HCT116 (cell line): ENCODE measurements at regions not wholly inside any gene's neighbourhood (a gene's known extent, or its start where the extent isn't known, plus 50 kb on each side); places are given as distances from the start of the nearest gene placed in this dataset.

Experiments
- ATAC-seq: fragments of 200-7000 bp; cut with Tn5 transposase; 2 replicates; pipeline ENCODE4 v1.9.1; 2020; ENCODE audit warnings: mild to moderate bottlenecking, moderate library complexity
- BruUV-seq: library from RNA; stranded (reverse); fragments of 400-500 nt; replicated peaks from 2 replicates; lab custom pipeline; 2021; lab: Mats Ljungman, UMichigan
- CTCF ChIA-PET: fragments of 300-600 bp; sonication (Branson Sonifier 250); formaldehyde crosslinking; loops from one replicate; lab custom pipeline; 2021; ENCODE audit warnings: antibody characterized with exemption; lab: Charles Lee
- POLR2A ChIA-PET: fragments of 300-600, 350-600 bp; sonication (Branson Sonifier 250); formaldehyde crosslinking; loops from one replicate; lab custom pipeline; 2021; ENCODE audit warnings: antibody characterized with exemption; lab: Charles Lee
- RAD21 ChIA-PET, 2 experiments: fragments of 300-600 bp; sonication (Branson Sonifier 250); formaldehyde crosslinking; loops; one replicate each; lab custom pipeline; 2023; ENCODE audit warnings: low total read pairs in 2 of 2; ENCODE audit not compliant: uncharacterized antibody in 2 of 2, unreplicated experiment in 2 of 2, low non-redundant PET in 1 of 2; lab: Charles Lee
- DNase-seq: peaks from one replicate; pipeline ENCODE4 v3.0.0-alpha.2; 2010; ENCODE audit warnings: low read depth, low spot score
- H2AFZ ChIP-seq: fragments of 200-600 bp; shearing (Covaris generic), sonication (generic); 2 replicates; pipeline ENCODE4 v1.6.1; 2017; ENCODE audit warnings: low read depth, mixed run types, mixed read lengths, antibody characterized with exemption, low read length; ENCODE audit not compliant: poor library complexity, severe bottlenecking
- H3K27ac ChIP-seq: 2 replicates; pipeline ENCODE4 v1.5.1; 2012; ENCODE audit warnings: low read depth, low read length
- H3K27me3 ChIP-seq: fragments of 200-600 bp; sonication (generic); 2 replicates; pipeline ENCODE4 v1.6.1; 2016; ENCODE audit warnings: mixed run types, low read length, mixed read lengths; ENCODE audit not compliant: insufficient read depth
- H3K36me3 ChIP-seq, 2 experiments: fragments of 200-500 bp in 1 of 2; fragments of 200-600 bp in 1 of 2; sonication (Bioruptor generic) in 1 of 2; sonication (generic) in 1 of 2; 2 replicates each; pipeline versions ENCODE4 v1.5.1 to v1.6.1; 2014 to 2016; ENCODE audit warnings: low read length in 2 of 2, inconsistent platforms in 1 of 2, mixed read lengths in 1 of 2, mixed run types in 1 of 2; ENCODE audit not compliant: insufficient read depth in 2 of 2, control insufficient read depth in 1 of 2
- H3K4me1 ChIP-seq, 2 experiments: fragments of 200-600 bp in 1 of 2; sonication (generic) in 1 of 2; 2 replicates each; pipeline versions ENCODE4 v1.5.1 to v1.6.1; 2012 to 2017; ENCODE audit warnings: low read length in 2 of 2, inconsistent platforms in 1 of 2, mild to moderate bottlenecking in 1 of 2, mixed read lengths in 1 of 2, mixed run types in 1 of 2, moderate library complexity in 1 of 2; ENCODE audit not compliant: insufficient read depth in 2 of 2, control insufficient read depth in 1 of 2
- H3K4me2 ChIP-seq: fragments of 200-600 bp; sonication (generic); 2 replicates; pipeline ENCODE4 v1.6.1; 2017; ENCODE audit warnings: mixed run types, low read length, mixed read lengths
- H3K4me3 ChIP-seq, 2 experiments: fragments of 200-600 bp in 1 of 2; sonication (generic) in 1 of 2; replicated peaks in 1 of 2; 2 replicates each; pipeline ENCODE4 v1.5.1; 2011 to 2016; ENCODE audit warnings: low read length in 2 of 2, control low read depth in 1 of 2, low read depth in 1 of 2, mild to moderate bottlenecking in 1 of 2, mixed read lengths in 1 of 2, mixed run types in 1 of 2
- H3K79me2 ChIP-seq: fragments of 200-600 bp; sonication (generic); 2 replicates; pipeline ENCODE4 v1.6.1; 2017; ENCODE audit warnings: mild to moderate bottlenecking, mixed run types, low read length, moderate library complexity, mixed read lengths; ENCODE audit not compliant: insufficient read depth
- H3K9ac ChIP-seq: fragments of 200-600 bp; sonication (generic); 2 replicates; pipeline ENCODE4 v1.6.1; 2016; ENCODE audit warnings: low read length, mixed read lengths
- H3K9me2 ChIP-seq: fragments of 200-600 bp; sonication (generic), shearing (Covaris generic); 2 replicates; pipeline ENCODE4 v1.6.1; 2017; ENCODE audit warnings: mixed run types, mild to moderate bottlenecking, moderate library complexity; ENCODE audit not compliant: insufficient read depth
- H3K9me3 ChIP-seq, 2 experiments: fragments of 200-500 bp in 1 of 2; fragments of 200-600 bp in 1 of 2; sonication (Bioruptor generic) in 1 of 2; sonication (generic) in 1 of 2; 2 replicates each; pipeline ENCODE4 v1.6.1; 2014 to 2017; ENCODE audit warnings: low read length in 2 of 2, mixed read lengths in 2 of 2, inconsistent platforms in 1 of 2, low read depth in 1 of 2, mild to moderate bottlenecking in 1 of 2, mixed run types in 1 of 2, moderate library complexity in 1 of 2; ENCODE audit not compliant: control insufficient read depth in 1 of 2, insufficient read depth in 1 of 2
- H4K20me1 ChIP-seq: fragments of 200-600 bp; sonication (generic), shearing (Covaris generic); 2 replicates; pipeline ENCODE4 v1.6.1; 2017; ENCODE audit warnings: mixed run types, mild to moderate bottlenecking, moderate library complexity; ENCODE audit not compliant: insufficient read depth
- RAD21 ChIP-seq: IDR thresholded peaks from 2 replicates; pipeline ENCODE4 v1.6.1; 2012; ENCODE audit warnings: low read depth, mild to moderate bottlenecking
- TCF7L2 ChIP-seq: IDR thresholded peaks from 2 replicates; pipeline ENCODE4 v1.7.0; 2011; ENCODE audit warnings: borderline replicate concordance, inconsistent platforms; ENCODE audit not compliant: insufficient read depth, insufficient read length; ENCODE audit errors: extremely low read depth
- intact Hi-C: fragments of 100-400 bp; cut with micrococcal nuclease; formaldehyde crosslinking; loops from 2 replicates; pipeline ENCODE4 v1.10.0; 2022

DNA sequence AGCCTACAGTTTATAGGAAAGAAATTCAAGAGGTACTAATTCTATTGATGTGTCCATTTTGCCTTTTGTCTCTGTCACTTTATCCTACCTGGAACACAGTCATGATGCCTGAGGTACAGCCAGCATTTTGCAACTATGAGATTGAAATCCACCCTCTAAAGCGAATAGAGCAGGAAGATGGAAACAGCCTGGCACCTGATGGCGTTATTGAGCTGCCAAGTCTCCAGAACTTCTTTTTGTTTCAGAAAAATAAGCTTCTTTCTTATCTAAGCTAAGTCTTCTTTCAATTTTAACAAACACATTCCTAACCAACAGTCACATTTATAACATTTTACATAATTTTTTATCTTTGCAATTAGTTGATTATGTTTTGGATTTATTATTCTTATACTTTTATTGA, 182.1 kb downstream of the PAWR start:
- BruUV-seq = no TSS peak

More for the DNA sequence above, 182.1 kb downstream of the PAWR start:
- Histone ChIP-seq H3K36me3 (no peaks in the 10 kb centered on the region), H3K4me3 (no peak overlapping the region), H3K9me2 (no peaks in the 10 kb centered on the region), H3K9me3 (no peaks in the 10 kb centered on the region), H3K27ac (no peak overlapping the region), H2AFZ (no peak overlapping the region), H3K4me1 (no peaks in the 10 kb centered on the region), H3K4me2 (no peak overlapping the region), H3K9ac (no peak overlapping the region)
- ChIA-PET RAD21 (interaction anchor here in 1 of 2 experiments (0.6 kb wide), 1 partner anchor 89 kb away, joined by 4 read pairs; no protein-coding TSS in a partner anchor), POLR2A (no interaction called here), CTCF (no interaction called here)
- no peak for ATAC-seq
- intact Hi-C loops = no loop called here
- DNase-seq = no peak
- peak; percentile 27; the same call in 1 of the 2 replicates for TF ChIP-seq RAD21
- TF ChIP-seq TCF7L2 = no peak
- TF ChIP-seq, all 23 proteins: peak for 1
- H3K27me3 ChIP-seq = no peaks in the 10 kb centered on the region
- no peaks in the 10 kb centered on the region for H3K79me2 ChIP-seq
- no peaks in the 10 kb centered on the region for H4K20me1 ChIP-seq
